MM.1S (cell line): ENCODE measurements at regions not wholly inside any gene's neighbourhood (a gene's known extent, or its start where the extent isn't known, plus 50 kb on each side); places are given as distances from the start of the nearest gene placed in this dataset.
"Not testable (repeated sequence)": the region's sequence is repeated elsewhere in the genome, so short reads cannot be mapped to it uniquely, and the experiment has no call there.

Experiments
- DNase-seq: peaks from one replicate; pipeline ENCODE4 v3.0.0-alpha.2; 2015
- H2AFZ ChIP-seq: fragments of 300-600 bp; sonication (generic); 2 replicates; pipeline ENCODE4 v1.6.0; 2016; ENCODE audit warnings: antibody characterized with exemption, low read length
- H3F3A ChIP-seq: fragments of 300-600 bp; sonication (generic); 2 replicates; pipeline ENCODE4 v1.6.1; 2016; ENCODE audit warnings: mild to moderate bottlenecking, antibody characterized with exemption, low read length, moderate library complexity, mixed read lengths; ENCODE audit not compliant: insufficient read depth
- H3K27ac ChIP-seq: fragments of 300-600 bp; sonication (generic); 2 replicates; pipeline ENCODE4 v1.5.1; 2016; ENCODE audit warnings: mild to moderate bottlenecking, low read length
- H3K27me3 ChIP-seq: fragments of 300-600 bp; sonication (generic); replicated peaks from 2 replicates; pipeline ENCODE4 v1.6.0; 2016; ENCODE audit warnings: low read length; ENCODE audit not compliant: insufficient read depth
- H3K36me3 ChIP-seq: fragments of 300-600 bp; sonication (generic); replicated peaks from 2 replicates; pipeline ENCODE4 v1.6.1; 2016; ENCODE audit warnings: mild to moderate bottlenecking, low read length, mixed read lengths; ENCODE audit not compliant: insufficient read depth
- H3K4me1 ChIP-seq: fragments of 300-600 bp; sonication (generic); 2 replicates; pipeline ENCODE4 v1.6.1; 2016; ENCODE audit warnings: low read length, mixed read lengths
- H3K4me2 ChIP-seq: fragments of 300-600 bp; sonication (generic); 2 replicates; pipeline ENCODE4 v1.6.0; 2016; ENCODE audit warnings: low read depth, low read length
- H3K4me3 ChIP-seq: fragments of 300-600 bp; sonication (generic); 2 replicates; pipeline ENCODE4 v1.5.1; 2016; ENCODE audit warnings: low read length, mixed read lengths
- H3K79me2 ChIP-seq: fragments of 300-600 bp; sonication (generic); 2 replicates; pipeline ENCODE4 v1.6.1; 2016; ENCODE audit warnings: mixed run types, low read length, mixed read lengths
- H3K9ac ChIP-seq: fragments of 300-600 bp; sonication (generic); 2 replicates; pipeline ENCODE4 v1.6.1; 2016; ENCODE audit warnings: low read length, mixed read lengths
- H3K9me2 ChIP-seq: fragments of 300-600 bp; sonication (generic); replicated peaks from 2 replicates; pipeline ENCODE4 v1.6.1; 2016; ENCODE audit warnings: mild to moderate bottlenecking, low read length, mixed read lengths; ENCODE audit not compliant: insufficient read depth
- H3K9me3 ChIP-seq: fragments of 300-600 bp; sonication (generic); replicated peaks from 2 replicates; pipeline ENCODE4 v1.6.1; 2016; ENCODE audit warnings: mild to moderate bottlenecking, low read length, mixed read lengths; ENCODE audit not compliant: insufficient read depth
- H4K20me1 ChIP-seq: fragments of 300-600 bp; sonication (generic); 2 replicates; pipeline ENCODE4 v1.6.1; 2016; ENCODE audit warnings: mild to moderate bottlenecking, low read length, moderate library complexity, mixed read lengths; ENCODE audit not compliant: insufficient read depth

GRCh38 chrX:92430574-92430973 lies 651.4 kb downstream of the PCDH11X start:
- not testable (repeated sequence) for H3K36me3 ChIP-seq, H3K27ac ChIP-seq, H3K9me2 ChIP-seq, H3F3A ChIP-seq, H3K9me3 ChIP-seq, H3K4me3 ChIP-seq, DNase-seq, H3K4me1 ChIP-seq, H3K27me3 ChIP-seq, H4K20me1 ChIP-seq, H3K79me2 ChIP-seq, H2AFZ ChIP-seq, H3K9ac ChIP-seq, H3K4me2 ChIP-seq

GRCh38 chrX:92460539-92460938 lies 681.4 kb downstream of the PCDH11X start:
- H3K4me2 ChIP-seq, H3K36me3 ChIP-seq, H3K9me3 ChIP-seq, H4K20me1 ChIP-seq, H3K9ac ChIP-seq, H3K27me3 ChIP-seq, H3K27ac ChIP-seq, DNase-seq, H2AFZ ChIP-seq, H3F3A ChIP-seq, H3K79me2 ChIP-seq, H3K9me2 ChIP-seq, H3K4me3 ChIP-seq, H3K4me1 ChIP-seq: not testable (repeated sequence)

GRCh38 chrX:92480165-92480564 lies 701.0 kb downstream of the PCDH11X start:
- H3K27ac ChIP-seq, H3K9me2 ChIP-seq, H3K4me1 ChIP-seq, DNase-seq, H3K27me3 ChIP-seq, H3K36me3 ChIP-seq, H3F3A ChIP-seq, H3K4me3 ChIP-seq, H3K79me2 ChIP-seq, H2AFZ ChIP-seq, H3K4me2 ChIP-seq, H4K20me1 ChIP-seq, H3K9me3 ChIP-seq, H3K9ac ChIP-seq: not testable (repeated sequence)

GRCh38 chrX:92485487-92485886 lies 706.3 kb downstream of the PCDH11X start:
- H3K9me3 ChIP-seq, H4K20me1 ChIP-seq, DNase-seq: not testable (repeated sequence)

GRCh38 chrX:92515270-92515669 lies 736.1 kb downstream of the PCDH11X start:
- not testable (repeated sequence) for H3K4me2 ChIP-seq, H3K4me3 ChIP-seq, H3F3A ChIP-seq, H3K9me3 ChIP-seq, H3K9ac ChIP-seq, H3K27ac ChIP-seq, H2AFZ ChIP-seq, H3K27me3 ChIP-seq, H3K4me1 ChIP-seq, H4K20me1 ChIP-seq, DNase-seq, H3K36me3 ChIP-seq, H3K79me2 ChIP-seq, H3K9me2 ChIP-seq

More at GRCh38 chrX:92485487-92485886, 706.3 kb downstream of the PCDH11X start:
- H3F3A ChIP-seq, H3K4me3 ChIP-seq, H3K79me2 ChIP-seq, H3K27me3 ChIP-seq, H3K4me1 ChIP-seq, H2AFZ ChIP-seq, H3K36me3 ChIP-seq, H3K9ac ChIP-seq, H3K9me2 ChIP-seq, H3K27ac ChIP-seq, H3K4me2 ChIP-seq: not testable (repeated sequence)

GRCh38 chrX:92528995-92529394 lies 749.8 kb downstream of the PCDH11X start:
- H3K27ac ChIP-seq, H3K27me3 ChIP-seq, H3K79me2 ChIP-seq, H3K4me1 ChIP-seq, H4K20me1 ChIP-seq, DNase-seq, H3K4me3 ChIP-seq, H2AFZ ChIP-seq, H3K9me3 ChIP-seq, H3K36me3 ChIP-seq, H3K9ac ChIP-seq, H3F3A ChIP-seq, H3K4me2 ChIP-seq, H3K9me2 ChIP-seq: not testable (repeated sequence)

GRCh38 chrX:92540461-92540860 lies 761.3 kb downstream of the PCDH11X start:
- H2AFZ ChIP-seq, H3K27ac ChIP-seq, H3K79me2 ChIP-seq, H3K9me2 ChIP-seq, DNase-seq, H3K4me2 ChIP-seq, H3K27me3 ChIP-seq, H3K36me3 ChIP-seq, H3K9me3 ChIP-seq, H3K4me1 ChIP-seq, H3K4me3 ChIP-seq, H3F3A ChIP-seq, H4K20me1 ChIP-seq, H3K9ac ChIP-seq: not testable (repeated sequence)

GRCh38 chrX:92558323-92558722 lies 779.1 kb downstream of the PCDH11X start:
- not testable (repeated sequence) for H3K27me3 ChIP-seq, H2AFZ ChIP-seq, DNase-seq, H3K79me2 ChIP-seq, H3F3A ChIP-seq, H3K36me3 ChIP-seq, H3K4me2 ChIP-seq, H3K9ac ChIP-seq, H3K27ac ChIP-seq, H3K9me2 ChIP-seq, H4K20me1 ChIP-seq, H3K4me3 ChIP-seq, H3K4me1 ChIP-seq, H3K9me3 ChIP-seq
